ENCODE measurements at regions not wholly inside any gene's neighbourhood (a gene's known extent, or its start where the extent isn't known, plus 50 kb on each side); places are given as distances from the start of the nearest gene placed in this dataset.

DNA sequence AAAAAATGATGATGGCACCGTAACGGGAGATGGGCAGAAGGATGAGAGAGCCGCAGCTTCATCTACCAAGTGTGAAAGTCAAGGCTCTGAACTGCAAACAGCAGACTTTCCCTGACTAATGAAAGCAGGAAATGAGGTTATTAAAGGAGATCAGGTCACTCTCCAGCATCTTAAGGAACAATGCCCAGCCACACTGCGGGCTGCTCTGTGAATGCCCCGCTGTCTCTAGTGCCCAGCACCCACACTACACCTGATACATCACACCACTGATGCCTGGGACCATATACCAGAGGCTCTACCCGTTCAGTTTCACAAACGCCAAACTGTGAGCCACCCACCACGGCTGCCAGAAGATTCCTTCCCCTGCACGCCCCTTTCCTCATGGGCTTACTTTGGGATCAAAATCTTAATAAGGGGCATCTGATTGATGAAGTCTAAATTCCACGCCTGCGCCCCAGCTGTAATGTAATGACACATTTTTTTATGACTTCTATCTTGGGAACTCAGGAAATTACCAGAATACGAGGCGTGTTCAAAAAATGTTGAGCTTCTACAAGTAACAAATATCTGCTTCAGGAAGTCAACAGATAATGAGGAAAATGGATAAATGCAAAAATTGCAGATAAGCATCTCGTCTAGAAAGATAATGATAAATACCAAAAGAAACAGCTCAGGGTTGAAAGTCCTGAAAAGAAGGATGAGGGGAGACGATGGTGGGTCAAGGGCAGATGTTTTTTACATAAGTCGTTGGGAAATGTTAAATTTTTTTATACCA is 72.0 kb downstream of the MIS18A start:
- DNase-seq (ENCODE audit: low read depth), result no peak
- no peak overlapping the region for H3K4me3 ChIP-seq (ENCODE audit: low read depth, low read length)
- TF ChIP-seq, protein P1, sequence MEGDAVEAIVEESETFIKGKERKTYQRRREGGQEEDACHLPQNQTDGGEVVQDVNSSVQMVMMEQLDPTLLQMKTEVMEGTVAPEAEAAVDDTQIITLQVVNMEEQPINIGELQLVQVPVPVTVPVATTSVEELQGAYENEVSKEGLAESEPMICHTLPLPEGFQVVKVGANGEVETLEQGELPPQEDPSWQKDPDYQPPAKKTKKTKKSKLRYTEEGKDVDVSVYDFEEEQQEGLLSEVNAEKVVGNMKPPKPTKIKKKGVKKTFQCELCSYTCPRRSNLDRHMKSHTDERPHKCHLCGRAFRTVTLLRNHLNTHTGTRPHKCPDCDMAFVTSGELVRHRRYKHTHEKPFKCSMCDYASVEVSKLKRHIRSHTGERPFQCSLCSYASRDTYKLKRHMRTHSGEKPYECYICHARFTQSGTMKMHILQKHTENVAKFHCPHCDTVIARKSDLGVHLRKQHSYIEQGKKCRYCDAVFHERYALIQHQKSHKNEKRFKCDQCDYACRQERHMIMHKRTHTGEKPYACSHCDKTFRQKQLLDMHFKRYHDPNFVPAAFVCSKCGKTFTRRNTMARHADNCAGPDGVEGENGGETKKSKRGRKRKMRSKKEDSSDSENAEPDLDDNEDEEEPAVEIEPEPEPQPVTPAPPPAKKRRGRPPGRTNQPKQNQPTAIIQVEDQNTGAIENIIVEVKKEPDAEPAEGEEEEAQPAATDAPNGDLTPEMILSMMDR (IDR thresholded peaks at IDR 0.05; ENCODE audit: insufficient read depth, low read length), result no peak

DNA sequence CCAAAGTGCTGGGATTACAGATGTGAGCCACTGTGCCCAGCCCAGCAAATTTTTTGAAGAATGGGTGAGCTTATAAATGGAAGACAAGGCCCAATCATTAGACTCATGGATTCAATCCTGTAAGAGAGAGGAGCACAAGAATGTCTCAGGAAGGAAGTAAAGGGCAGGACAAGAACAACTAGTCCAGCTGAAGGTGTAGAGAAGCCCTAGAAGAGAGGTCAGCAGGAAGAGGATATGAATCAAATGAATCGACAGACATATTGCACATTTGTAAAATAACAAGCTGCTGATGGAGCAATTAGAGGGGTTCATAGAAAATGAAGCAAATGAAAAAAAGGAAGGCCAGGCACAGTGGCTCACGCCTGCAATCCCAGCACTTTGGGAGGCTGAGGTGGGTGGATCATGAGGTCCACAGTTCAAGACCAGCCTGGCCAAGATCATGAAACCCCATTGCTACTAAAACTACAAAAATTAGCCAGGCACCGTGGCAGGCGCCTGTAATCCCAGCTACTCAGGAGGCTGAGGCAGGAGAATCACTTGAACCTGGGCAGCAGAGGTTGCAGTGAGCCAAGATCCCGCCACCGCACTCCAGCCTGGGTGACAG is 74.9 kb downstream of the MIS18A start:
- DNase-seq (ENCODE audit: low read depth), result no peak

DNA sequence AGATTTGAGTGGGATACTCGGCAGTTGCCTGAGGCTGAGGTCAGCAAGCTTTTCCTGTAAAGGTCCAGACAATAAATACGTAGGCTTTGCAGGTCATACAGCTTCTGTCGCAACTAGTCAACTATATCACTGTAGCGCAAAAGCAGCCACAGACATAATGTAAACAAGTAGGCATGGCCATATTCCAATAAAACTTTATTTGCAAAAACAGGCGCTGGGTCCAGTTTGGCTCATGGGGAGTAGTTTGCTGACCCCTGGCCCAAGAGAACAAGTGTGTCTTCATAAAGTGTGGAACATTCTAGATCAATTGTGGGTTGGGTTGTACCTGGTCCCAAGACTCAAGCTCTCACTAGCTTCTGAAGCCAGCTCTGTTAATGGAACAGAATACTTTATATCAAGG is 78.8 kb downstream of the MIS18A start:
- DNase-seq (ENCODE audit: low read depth), result no peak
- TF ChIP-seq, protein P1 (IDR thresholded peaks at IDR 0.05; ENCODE audit: insufficient read depth, low read length), result no peak
- H3K4me3 ChIP-seq (ENCODE audit: low read depth, low read length), result no peak overlapping the region

More for the DNA sequence above, 74.9 kb downstream of the MIS18A start:
- TF ChIP-seq, protein P1 (IDR thresholded peaks at IDR 0.05; ENCODE audit: insufficient read depth, low read length), result no peak
- no peak overlapping the region for H3K4me3 ChIP-seq (ENCODE audit: low read depth, low read length)

DNA sequence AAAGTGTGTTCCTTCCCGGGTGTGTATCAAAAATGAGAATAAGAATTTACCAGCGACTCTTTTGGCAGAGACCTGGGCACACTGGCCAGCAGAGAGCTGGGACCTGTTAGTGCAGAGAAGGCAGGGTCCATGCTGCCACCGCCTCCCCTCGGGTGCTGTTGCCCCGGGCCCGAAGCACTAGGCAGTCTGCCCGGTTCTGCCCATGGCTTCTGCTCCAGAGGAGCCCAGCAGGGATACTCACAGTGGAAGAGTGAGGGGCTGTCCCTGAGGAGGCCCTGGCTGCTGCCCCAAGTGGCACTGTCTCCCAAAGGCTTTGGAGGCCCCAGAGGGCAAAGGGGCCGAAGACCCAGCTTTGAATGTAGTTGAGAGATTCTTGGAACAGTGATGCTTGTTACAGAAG is 80.5 kb downstream of the MIS18A start:
- DNase-seq (ENCODE audit: low read depth), result no peak

DNA sequence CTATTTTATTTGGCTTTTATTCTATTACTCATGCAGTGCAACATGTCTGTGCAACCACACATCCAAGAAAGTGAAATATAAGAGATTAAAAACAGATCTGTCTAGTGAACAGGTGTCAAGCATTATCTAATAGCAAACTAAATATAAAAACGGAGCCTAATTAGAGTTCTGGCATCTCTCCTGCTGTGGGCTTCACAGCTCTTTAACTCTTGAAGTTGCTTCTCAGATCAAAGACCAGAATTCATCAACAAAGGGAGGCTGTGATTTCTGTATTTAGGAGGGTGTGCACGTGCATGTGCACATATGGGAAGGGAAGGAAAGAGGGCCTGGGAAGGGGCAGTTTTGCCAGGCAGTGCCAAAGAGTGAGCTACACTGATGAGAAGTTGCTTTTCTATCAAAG is 81.0 kb downstream of the MIS18A start:
- no peak overlapping the region for H3K4me3 ChIP-seq (ENCODE audit: low read depth, low read length)
- no peak for DNase-seq (ENCODE audit: low read depth)
- TF ChIP-seq, protein P1 (IDR thresholded peaks at IDR 0.05; ENCODE audit: insufficient read depth, low read length), result no peak

More for the DNA sequence above, 80.5 kb downstream of the MIS18A start:
- no peak overlapping the region for H3K4me3 ChIP-seq (ENCODE audit: low read depth, low read length)
- TF ChIP-seq, protein P1 (IDR thresholded peaks at IDR 0.05; ENCODE audit: insufficient read depth, low read length), result no peak

DNA sequence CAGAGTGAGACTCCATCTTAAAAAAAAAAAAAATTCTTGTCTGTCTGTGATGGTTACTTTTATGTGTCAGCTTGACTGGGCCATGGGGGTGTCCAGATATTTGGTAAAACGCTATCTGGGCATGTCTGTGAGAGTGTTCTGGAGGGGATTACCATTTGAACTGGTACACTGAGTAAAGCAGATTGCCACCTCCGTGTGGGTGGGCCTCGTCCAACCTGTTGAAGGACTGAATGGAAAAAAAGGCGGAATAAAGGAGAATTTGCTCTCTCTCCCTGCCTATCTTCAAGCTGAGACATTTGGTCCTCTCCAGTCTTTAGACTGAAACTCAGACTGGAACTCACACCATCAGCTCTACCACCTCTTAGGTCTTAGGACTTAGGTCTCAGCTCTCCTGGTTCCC is 82.8 kb downstream of the MIS18A start:
- H3K4me3 ChIP-seq (ENCODE audit: low read depth, low read length), result no peak overlapping the region
- TF ChIP-seq, protein P1 (IDR thresholded peaks at IDR 0.05; ENCODE audit: insufficient read depth, low read length), result no peak
- no peak for DNase-seq (ENCODE audit: low read depth)
